HepG2 (cell line): ENCODE measurements at regions not wholly inside any gene's neighbourhood (a gene's known extent, or its start where the extent isn't known, plus 50 kb on each side); places are given as distances from the start of the nearest gene placed in this dataset.

Source experiments
- AKAP8 ChIP-seq: sonication (generic); formaldehyde crosslinking; IDR thresholded peaks from 2 replicates; pipeline ENCODE4 v1.5.1; 2020; ENCODE audit warnings: mild to moderate bottlenecking, missing genetic modification reagents
- HDAC2 ChIP-seq: sonication (generic); formaldehyde crosslinking; IDR thresholded peaks from 2 replicates; pipeline ENCODE4 v1.4.0; 2020; ENCODE audit warnings: missing genetic modification reagents
- HNRNPK ChIP-seq: fragments of 200-400 bp; formaldehyde crosslinking; IDR thresholded peaks from 2 replicates; pipeline ENCODE4 v1.6.1; 2018; ENCODE audit warnings: low read length, low read depth, moderate library complexity, mild to moderate bottlenecking; ENCODE audit not compliant: poor library complexity, severe bottlenecking
- HOMEZ ChIP-seq: IDR thresholded peaks from 2 replicates; pipeline ENCODE4 v1.6.1; 2016; ENCODE audit warnings: low read depth
- NAIF1 ChIP-seq: sonication (generic); formaldehyde crosslinking; IDR thresholded peaks from 2 replicates; pipeline ENCODE4 v1.5.0; 2020; ENCODE audit warnings: mild to moderate bottlenecking, missing genetic modification reagents, borderline replicate concordance
- SALL1 ChIP-seq: sonication (generic); formaldehyde crosslinking; IDR thresholded peaks from 2 replicates; pipeline ENCODE4 v1.8.0; 2022; ENCODE audit warnings: mild to moderate bottlenecking, missing genetic modification reagents
- SSRP1 ChIP-seq: IDR thresholded peaks from 2 replicates; pipeline ENCODE4 v1.6.1; 2016; ENCODE audit warnings: control low read depth
- SYNCRIP ChIP-seq: fragments of 200-400 bp; formaldehyde crosslinking; IDR thresholded peaks from 2 replicates; pipeline ENCODE4 v1.6.1; 2018; ENCODE audit warnings: mild to moderate bottlenecking, low read depth, low read length; ENCODE audit not compliant: insufficient read depth
- TAF15 ChIP-seq: fragments of 200-400 bp; formaldehyde crosslinking; IDR thresholded peaks from one replicate; pipeline ENCODE4 v1.6.1; 2018; ENCODE audit warnings: mild to moderate bottlenecking, low read depth, low read length; ENCODE audit not compliant: poor library complexity, severe bottlenecking
- YY1 ChIP-seq: IDR thresholded peaks from 2 replicates; pipeline ENCODE4 v1.6.1; 2011; ENCODE audit warnings: low read length, low read depth, moderate library complexity, mild to moderate bottlenecking; ENCODE audit not compliant: insufficient read depth, insufficient replicate concordance
- ZBTB7A ChIP-seq: sonication (generic); formaldehyde crosslinking; IDR thresholded peaks from 2 replicates; pipeline ENCODE4 v1.8.0; 2022; ENCODE audit warnings: mild to moderate bottlenecking, missing genetic modification reagents
- ZFP37 ChIP-seq: sonication (generic); formaldehyde crosslinking; IDR thresholded peaks from 2 replicates; pipeline ENCODE4 v1.4.0; 2020; ENCODE audit warnings: missing genetic modification reagents, borderline replicate concordance
- ZNF205 ChIP-seq: IDR thresholded peaks from 2 replicates; pipeline ENCODE4 v1.6.1; 2018; ENCODE audit warnings: missing biosample characterization, missing genetic modification reagents
- ZNF33A ChIP-seq: sonication (generic); formaldehyde crosslinking; IDR thresholded peaks from 2 replicates; pipeline ENCODE4 v1.5.1; 2020; ENCODE audit warnings: missing genetic modification reagents, mild to moderate bottlenecking, moderate library complexity, borderline replicate concordance
- ZNF766 ChIP-seq: sonication (generic); formaldehyde crosslinking; IDR thresholded peaks from 2 replicates; pipeline ENCODE4 v1.5.0; 2020; ENCODE audit warnings: missing genetic modification reagents, borderline replicate concordance
- ZNF879 ChIP-seq: sonication (generic); formaldehyde crosslinking; IDR thresholded peaks from 2 replicates; pipeline ENCODE4 v1.8.1; 2023; ENCODE audit warnings: missing genetic modification reagents
- ZUFSP ChIP-seq: sonication (generic); formaldehyde crosslinking; IDR thresholded peaks from 2 replicates; pipeline ENCODE4 v1.9.0; 2021; ENCODE audit warnings: missing genetic modification reagents, mild to moderate bottlenecking, borderline replicate concordance

- no peak for TF ChIP-seq HOMEZ
- peak; percentile 88 for TF ChIP-seq ZNF205 (CRISPR knock-in tag)
- TF ChIP-seq TAF15 = peak; percentile 47
- TF ChIP-seq ZNF33A (CRISPR knock-in tag) = no peak
- TF ChIP-seq ZBTB7A (CRISPR knock-in tag) = peak; percentile 80; the same call in 1 of the 2 replicates
- peak; percentile 93 for TF ChIP-seq SALL1 (CRISPR knock-in tag)
- TF ChIP-seq ZNF766 = no peak
- no peak for TF ChIP-seq NAIF1 (CRISPR knock-in tag)
- TF ChIP-seq HDAC2 = peak; percentile 93
- TF ChIP-seq SYNCRIP = no peak
- no peak; the same call in 1 of the 2 replicates for TF ChIP-seq ZNF879 (CRISPR knock-in tag)
- TF ChIP-seq AKAP8 (CRISPR knock-in tag) = no peak
- TF ChIP-seq ZUFSP (CRISPR knock-in tag) = no peak
- no peak for TF ChIP-seq ZFP37
- TF ChIP-seq SSRP1 (CRISPR knock-in tag) = no peak
- no peak for TF ChIP-seq YY1
- no peak for TF ChIP-seq HNRNPK
These were observed 61.7 kb downstream of the ADRA2C start (continued) for GRCh38 chr4:3827616-3828492.
